IMR-90 (cell line): ENCODE measurements at regions not wholly inside any gene's neighbourhood (a gene's known extent, or its start where the extent isn't known, plus 50 kb on each side); places are given as distances from the start of the nearest gene placed in this dataset.

Experiments
- ATAC-seq: fragments of 200-7000 bp; cut with Tn5 transposase; 2 replicates; pipeline ENCODE4 v1.9.1; 2020; ENCODE audit warnings: low read depth, mild to moderate bottlenecking, moderate library complexity
- BruUV-seq: library from RNA; stranded (reverse); fragments of 400-500 nt; replicated peaks from 2 replicates; lab custom pipeline; 2021; lab: Mats Ljungman, UMichigan
- CTCF ChIA-PET: fragments of 300-600 bp; formaldehyde crosslinking; extraction: SDS; loops from one replicate; lab custom pipeline; 2021; ENCODE audit warnings: antibody characterized with exemption; lab: Yijun Ruan, JAX
- POLR2A ChIA-PET: fragments of 300-600 bp; sonication (Branson Sonifier 250); formaldehyde crosslinking; loops from one replicate; lab custom pipeline; 2022; ENCODE audit warnings: antibody characterized with exemption; ENCODE audit not compliant: unreplicated experiment; lab: Charles Lee
- DNase-seq: peaks from one replicate; pipeline ENCODE4 v3.0.0; 2013
- H2AFZ ChIP-seq: replicated peaks from 2 replicates; pipeline ENCODE3; 2013; ENCODE audit warnings: low read length, mild to moderate bottlenecking; ENCODE audit not compliant: poor library complexity
- H2AK5ac ChIP-seq: 2 replicates; pipeline ENCODE4 v1.6.1; 2013; ENCODE audit warnings: low read depth, low read length, inconsistent platforms
- H2AK9ac ChIP-seq: replicated peaks from 2 replicates; pipeline ENCODE3; 2013; ENCODE audit warnings: mild to moderate bottlenecking, low read depth, low read length, moderate library complexity; ENCODE audit not compliant: poor library complexity
- H2BK120ac ChIP-seq: 2 replicates; pipeline ENCODE4 v1.6.1; 2013; ENCODE audit warnings: low read depth, low read length, inconsistent platforms
- H2BK15ac ChIP-seq: 3 replicates; pipeline ENCODE4 v1.6.1; 2013; ENCODE audit warnings: low read depth, low read length, inconsistent platforms
- H2BK20ac ChIP-seq: 2 replicates; pipeline ENCODE4 v1.6.1; 2013; ENCODE audit warnings: low read depth, mild to moderate bottlenecking, inconsistent platforms, low read length, moderate library complexity
- H2BK5ac ChIP-seq: 2 replicates; pipeline ENCODE4 v1.6.1; 2013; ENCODE audit warnings: mild to moderate bottlenecking, low read depth, low read length, inconsistent platforms; ENCODE audit not compliant: poor library complexity, severe bottlenecking
- H3K14ac ChIP-seq: replicated peaks from 2 replicates; pipeline ENCODE4 v1.6.1; 2013; ENCODE audit warnings: low read depth, low read length, inconsistent platforms
- H3K18ac ChIP-seq: 2 replicates; pipeline ENCODE4 v1.6.1; 2013; ENCODE audit warnings: low read depth, low read length, control low read depth
- H3K23ac ChIP-seq: 2 replicates; pipeline ENCODE4 v1.6.1; 2013; ENCODE audit warnings: low read depth, low read length, inconsistent platforms
- H3K27ac ChIP-seq: 2 replicates; pipeline ENCODE4 v1.5.1; 2013; ENCODE audit warnings: mild to moderate bottlenecking, control low read depth, low read length; ENCODE audit not compliant: insufficient read depth
- H3K27me3 ChIP-seq: 2 replicates; pipeline ENCODE4 v1.6.1; 2013; ENCODE audit warnings: low read length; ENCODE audit not compliant: control insufficient read depth, insufficient read depth
- H3K36me3 ChIP-seq: 2 replicates; pipeline ENCODE4 v1.6.1; 2013; ENCODE audit warnings: low read length, mixed read lengths; ENCODE audit not compliant: control insufficient read depth, insufficient read depth
- H3K4ac ChIP-seq: 2 replicates; pipeline ENCODE4 v1.6.1; 2013; ENCODE audit warnings: low read depth, low read length, inconsistent platforms
- H3K4me1 ChIP-seq: 2 replicates; pipeline ENCODE4 v1.6.1; 2013; ENCODE audit warnings: low read length, mixed read lengths; ENCODE audit not compliant: control insufficient read depth, insufficient read depth
- H3K4me2 ChIP-seq: 2 replicates; pipeline ENCODE4 v1.6.1; 2013; ENCODE audit warnings: low read depth, mild to moderate bottlenecking, control low read depth, low read length, moderate library complexity
- H3K4me3 ChIP-seq: 2 replicates; pipeline ENCODE4 v1.5.1; 2013; ENCODE audit warnings: low read depth, mild to moderate bottlenecking, control low read depth, low read length, moderate library complexity; ENCODE audit not compliant: insufficient read depth
- H3K56ac ChIP-seq: 2 replicates; pipeline ENCODE4 v1.6.1; 2013; ENCODE audit warnings: low read length, inconsistent platforms; ENCODE audit not compliant: insufficient read depth; ENCODE audit errors: extremely low read depth
- H3K79me1 ChIP-seq, 2 experiments: 2 replicates each; pipeline ENCODE4 v1.6.1; 2013; ENCODE audit warnings: low read length in 2 of 2, inconsistent platforms in 1 of 2, low read depth in 1 of 2
- H3K9ac ChIP-seq: 2 replicates; pipeline ENCODE4 v1.6.1; 2013; ENCODE audit warnings: low read depth, low read length, control low read depth
- H3K9me1 ChIP-seq: 2 replicates; pipeline ENCODE4 v1.6.1; 2013; ENCODE audit warnings: low read length, inconsistent platforms; ENCODE audit not compliant: insufficient read depth
- H3K9me3 ChIP-seq: 2 replicates; pipeline ENCODE4 v1.6.1; 2013; ENCODE audit warnings: low read length; ENCODE audit not compliant: control insufficient read depth, insufficient read depth
- H4K20me1 ChIP-seq: 2 replicates; pipeline ENCODE4 v1.6.1; 2013; ENCODE audit warnings: low read length, inconsistent platforms; ENCODE audit not compliant: insufficient read depth
- H4K5ac ChIP-seq: 2 replicates; pipeline ENCODE4 v1.6.1; 2013; ENCODE audit warnings: mild to moderate bottlenecking, low read depth, low read length, control low read depth
- H4K8ac ChIP-seq, 2 experiments: 2 replicates each; pipeline ENCODE4 v1.6.1; 2013; ENCODE audit warnings: low read depth in 2 of 2, low read length in 2 of 2, control low read depth in 1 of 2, inconsistent platforms in 1 of 2
- H4K91ac ChIP-seq: 2 replicates; pipeline ENCODE4 v1.6.1; 2013; ENCODE audit warnings: low read depth, low read length, inconsistent platforms; ENCODE audit not compliant: insufficient read depth
- CEBPB ChIP-seq: IDR thresholded peaks from 2 replicates; pipeline ENCODE4 v1.6.1; 2012; ENCODE audit warnings: low read depth, low read length, improper control_type of control experiment
- FOS ChIP-seq: fragments of 150-350 bp; IDR thresholded peaks from 2 replicates; pipeline ENCODE4 v1.6.1; 2016; ENCODE audit warnings: low read depth, low read length
- SMC3 ChIP-seq: fragments of 150-350 bp; IDR thresholded peaks from 2 replicates; pipeline ENCODE4 v1.6.1; 2016; ENCODE audit warnings: low read depth, mild to moderate bottlenecking, antibody characterized with exemption, low read length, moderate library complexity
- WGBS, 2 experiments: methylation state at CpG; one replicate each; pipeline versions ENCODE4 v1.1.5 to v1.1.7; 2013; ENCODE audit warnings: missing lambda C conversion rate in 2 of 2; ENCODE audit not compliant: insufficient read length in 1 of 2; ENCODE audit errors: extremely low coverage in 2 of 2; 5-methylcytosine and 5-hydroxymethylcytosine counted together
- dilution Hi-C: fragments of 300-500 bp; cut with HindIII; formaldehyde crosslinking; loops from one replicate; pipeline ENCODE4 v1.14.3; 2018; ENCODE audit warnings: low sequenced_read_pairs; ENCODE audit not compliant: unreplicated experiment
- in situ Hi-C: fragments of 300-500 bp; cut with MboI; formaldehyde crosslinking; loops from 3 replicates; pipeline ENCODE4 v1.14.3; 2019; ENCODE audit warnings: low sequenced_read_pairs, inconsistent platforms, mixed read lengths
- intact Hi-C: fragments of 100-400 bp; cut with micrococcal nuclease; formaldehyde crosslinking; loops from 2 replicates; pipeline ENCODE4 v1.10.0; 2022

GRCh38 chr2:61759718-61760117 lies 94.1 kb downstream of the FAM161A start:
- Histone ChIP-seq H2BK5ac (peak overlapping the region; percentile 97), H3K36me3 (no peaks in the 10 kb centered on the region), H3K27ac (peak overlapping the region; percentile 16; the same call in 1 of the 2 replicates), H3K18ac (no peak overlapping the region), H3K4ac (no peak overlapping the region), H3K9me3 (no peaks in the 10 kb centered on the region), H2BK15ac (no peak overlapping the region), H4K20me1 (peaks cover 6% of the 10 kb centered on the region), H3K14ac (no peak overlapping the region), H3K9ac (no peak overlapping the region), H3K56ac (no peak overlapping the region), H3K4me2 (peak overlapping the region; percentile 37; the same call in 1 of the 2 replicates), H2AFZ (no peak overlapping the region), H3K4me1 (0 out of 2 replicates have a peak, but pooled peaks cover 2% of the 10 kb centered on the region), H4K91ac (no peak overlapping the region), H2AK9ac (no peak overlapping the region), H2BK20ac (no peak overlapping the region), H2AK5ac (no peak overlapping the region), H3K23ac (no peak overlapping the region), H4K8ac (no peak overlapping the region), H4K5ac (no peak overlapping the region), H3K4me3 (no peak overlapping the region), H3K79me1 (peaks cover 0 to 12% of the 10 kb centered on the region in 2 experiments; a peak in 2 of 4 replicates), H2BK120ac (no peak overlapping the region), H3K9me1 (peaks cover 2% of the 10 kb centered on the region; the same call in 1 of the 2 replicates), H3K27me3 (no peaks in the 10 kb centered on the region)
- DNase-seq (peak; percentile 88), ATAC-seq (no peak)
- in situ Hi-C loops: no loop called here
- ChIA-PET POLR2A (no interaction called here), CTCF (no interaction called here)
- no TSS peak for BruUV-seq
- TF ChIP-seq FOS: peak; percentile 90
- TF ChIP-seq CEBPB: peak; percentile 24; the same call in 1 of the 2 replicates
- TF ChIP-seq SMC3: no peak
- dilution Hi-C loops: no loop called here
- no CpG with 5 or more reads among the region's 2 CpGs for WGBS, 2 experiments
- intact Hi-C loops: loop anchor here (2.0 kb wide), 1 partner anchor 221 kb away; the partner anchor contains the start of gene XPO1
